SK-N-MC (cell line): ENCODE measurements at regions not wholly inside any gene's neighbourhood (a gene's known extent, or its start where the extent isn't known, plus 50 kb on each side); places are given as distances from the start of the nearest gene placed in this dataset.

Experiments used
- DNase-seq: peaks from one replicate; pipeline ENCODE4 v3.0.0-alpha.2; 2011; ENCODE audit warnings: low read depth, low spot score
- H3K27ac ChIP-seq: fragments of 200-600 bp; sonication (generic); 2 replicates; pipeline ENCODE4 v1.5.1; 2016; ENCODE audit warnings: mixed run types
- H3K36me3 ChIP-seq: fragments of 200-600 bp; sonication (generic); 2 replicates; pipeline ENCODE4 v1.6.1; 2017; ENCODE audit warnings: antibody characterized with exemption, low read length, mixed read lengths; ENCODE audit not compliant: insufficient read depth
- H3K4me3 ChIP-seq: fragments of 200-600 bp; sonication (generic); 2 replicates; pipeline ENCODE4 v1.5.1; 2016
- H3K9ac ChIP-seq: fragments of 200-600 bp; sonication (generic); 2 replicates; pipeline ENCODE4 v1.8.0; 2017; ENCODE audit warnings: mixed run types, mixed read lengths; ENCODE audit not compliant: insufficient read length
- H3K9me3 ChIP-seq: fragments of 200-600 bp; sonication (generic); 2 replicates; pipeline ENCODE4 v1.6.1; 2017; ENCODE audit warnings: low read depth, mild to moderate bottlenecking, antibody characterized with exemption, low read length, moderate library complexity, mixed read lengths
- EZH2 ChIP-seq: fragments of 200-600 bp; sonication (generic); IDR thresholded peaks from one replicate; pipeline ENCODE4 v1.6.1; 2017; ENCODE audit warnings: antibody characterized with exemption
- FOXP2 ChIP-seq: optimal IDR thresholded peaks from 2 replicates; pipeline ENCODE3; 2011; ENCODE audit warnings: mild to moderate bottlenecking, moderate library complexity; ENCODE audit not compliant: insufficient read depth; ENCODE audit errors: extremely low read length, control extremely low read depth
- POLR2AphosphoS5 ChIP-seq: IDR thresholded peaks from 2 replicates; pipeline ENCODE4 v1.6.1; 2012; ENCODE audit warnings: mild to moderate bottlenecking, low read depth, low read length, borderline replicate concordance

DNA sequence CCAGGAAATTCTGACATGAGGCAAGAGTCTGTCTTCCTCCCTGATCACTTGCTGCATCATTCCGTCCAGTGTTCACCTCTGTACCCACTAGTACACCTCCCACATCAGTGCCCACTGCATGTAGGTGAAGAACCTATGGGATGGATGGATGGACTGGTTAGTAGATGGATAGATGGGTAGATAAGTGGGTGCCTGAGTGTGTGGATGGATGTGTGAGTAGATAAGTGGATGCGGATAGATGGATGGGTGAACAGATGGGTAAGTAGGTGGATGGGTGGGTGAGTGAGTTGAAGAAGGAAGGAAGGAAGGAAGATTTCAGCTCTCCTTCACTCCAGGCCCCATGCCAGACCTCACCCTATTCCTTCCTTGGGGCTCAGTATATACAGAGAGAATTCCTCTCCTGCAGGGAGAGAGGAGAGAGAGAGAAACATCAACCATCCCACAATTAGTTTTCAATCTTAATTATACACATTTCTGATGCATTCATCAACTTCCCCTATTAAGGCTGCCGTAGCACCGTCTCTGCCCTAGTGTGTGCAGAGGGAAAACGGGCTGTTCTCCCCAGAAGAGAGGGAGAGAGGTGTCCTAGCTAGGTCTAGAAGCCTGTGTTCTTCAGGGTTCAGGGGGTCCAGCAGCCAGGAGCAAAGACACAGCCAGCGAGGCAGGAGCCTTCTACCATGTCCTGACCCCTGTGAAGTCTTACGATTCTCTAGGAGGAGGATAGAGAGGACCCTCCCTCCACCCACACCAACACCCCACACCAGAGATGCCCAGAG is 125.3 kb downstream of the BUD13 start:
- Histone ChIP-seq H3K9me3 (no peaks in the 10 kb centered on the region), H3K27ac (no peak overlapping the region), H3K9ac (no peak overlapping the region), H3K36me3 (no peaks in the 10 kb centered on the region), H3K4me3 (no peak overlapping the region)
- no peak for TF ChIP-seq FOXP2
- no peak for TF ChIP-seq POLR2AphosphoS5
- TF ChIP-seq EZH2, result no peak
- no peak for DNase-seq

DNA sequence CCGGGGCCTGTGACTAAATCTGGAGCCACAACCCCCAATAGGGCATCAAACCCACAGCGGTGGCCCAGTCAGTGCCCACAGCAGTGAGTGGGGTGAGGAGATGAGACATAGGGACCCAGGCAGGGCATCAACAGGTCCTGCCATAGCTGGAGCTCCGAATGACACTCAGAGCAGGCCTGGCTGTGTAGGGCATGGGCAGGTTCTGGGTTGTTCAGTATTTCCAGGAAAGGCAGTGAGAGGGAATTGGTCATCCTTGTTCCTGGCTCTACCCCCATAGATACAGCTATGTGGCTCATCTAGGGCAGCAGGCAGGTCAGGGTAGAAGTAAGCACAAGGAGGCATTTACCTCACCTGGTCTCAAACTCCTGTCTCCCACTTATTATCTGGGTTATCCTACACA is 126.6 kb downstream of the BUD13 start:
- no peak for DNase-seq
- no peaks in the 10 kb centered on the region for H3K9me3 ChIP-seq
- H3K4me3 ChIP-seq, result no peak overlapping the region
- no peak for TF ChIP-seq EZH2
- no peak for TF ChIP-seq FOXP2
- no peak for TF ChIP-seq POLR2AphosphoS5
- H3K9ac ChIP-seq, result no peak overlapping the region
- H3K27ac ChIP-seq, result no peak overlapping the region
- no peaks in the 10 kb centered on the region for H3K36me3 ChIP-seq

DNA sequence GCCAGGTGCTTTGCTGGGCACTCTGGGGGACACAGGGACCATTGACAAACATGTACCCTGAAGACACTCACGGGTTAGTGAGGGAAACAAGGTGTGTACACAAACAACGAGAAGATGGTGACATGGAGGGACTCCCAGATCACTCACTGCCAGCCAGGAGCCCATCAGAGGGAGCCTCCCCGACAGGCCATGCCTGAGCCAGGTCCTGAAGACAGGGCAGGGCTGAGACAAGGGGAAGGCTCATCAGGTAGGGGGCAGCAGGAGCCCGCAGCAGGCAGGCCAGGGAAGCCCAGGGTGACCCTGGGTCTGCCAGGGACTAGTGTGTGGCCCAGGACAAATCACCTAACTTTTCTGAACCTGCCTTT is 127.9 kb downstream of the BUD13 start:
- H3K9ac ChIP-seq, result no peak overlapping the region
- no peak for TF ChIP-seq FOXP2
- TF ChIP-seq POLR2AphosphoS5, result no peak
- TF ChIP-seq EZH2, result no peak
- H3K4me3 ChIP-seq, result no peak overlapping the region
- DNase-seq, result no peak
- no peaks in the 10 kb centered on the region for H3K36me3 ChIP-seq
- H3K27ac ChIP-seq, result no peak overlapping the region
- no peaks in the 10 kb centered on the region for H3K9me3 ChIP-seq

DNA sequence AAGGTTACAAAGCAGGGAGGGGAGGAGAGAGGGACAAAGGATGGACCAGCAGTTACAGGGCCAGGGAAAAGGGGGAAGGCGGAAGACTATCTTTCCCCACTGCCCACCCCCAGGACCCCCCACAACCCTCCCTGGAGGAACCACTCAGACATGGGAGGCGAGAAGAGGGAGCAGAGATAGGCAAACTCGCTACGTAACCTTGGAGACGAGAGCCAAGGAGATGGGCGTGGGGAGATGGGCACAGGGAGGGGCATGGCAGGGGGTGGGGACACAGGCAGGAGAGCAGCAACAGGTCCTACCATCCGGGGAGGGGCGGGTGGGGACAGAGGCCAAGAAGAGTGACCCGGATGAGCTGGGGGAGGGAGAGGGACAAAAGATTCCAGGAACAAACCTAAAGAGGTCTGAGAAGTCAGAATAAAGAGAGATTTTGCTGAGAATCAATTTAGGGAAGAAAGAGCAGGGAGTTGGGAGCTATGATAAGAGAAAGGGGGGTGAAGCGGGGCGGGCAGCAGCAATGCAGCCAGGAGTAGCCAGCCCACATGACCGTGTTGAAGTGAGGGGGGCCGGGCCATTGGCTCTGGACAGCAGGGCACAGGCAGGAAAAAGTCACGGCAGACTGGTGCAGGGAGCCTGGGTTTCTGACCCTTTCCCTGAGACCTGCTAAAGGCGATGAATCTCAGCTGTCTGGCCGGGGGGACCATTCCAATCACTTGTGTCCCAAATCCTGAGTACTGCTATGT is 128.4 kb downstream of the BUD13 start:
- TF ChIP-seq EZH2 (no peak), POLR2AphosphoS5 (no peak), FOXP2 (no peak)
- H3K27ac ChIP-seq, result no peak overlapping the region
- H3K9ac ChIP-seq, result no peak overlapping the region
- H3K4me3 ChIP-seq, result no peak overlapping the region
- no peaks in the 10 kb centered on the region for H3K36me3 ChIP-seq
- no peak for DNase-seq
- no peaks in the 10 kb centered on the region for H3K9me3 ChIP-seq

DNA sequence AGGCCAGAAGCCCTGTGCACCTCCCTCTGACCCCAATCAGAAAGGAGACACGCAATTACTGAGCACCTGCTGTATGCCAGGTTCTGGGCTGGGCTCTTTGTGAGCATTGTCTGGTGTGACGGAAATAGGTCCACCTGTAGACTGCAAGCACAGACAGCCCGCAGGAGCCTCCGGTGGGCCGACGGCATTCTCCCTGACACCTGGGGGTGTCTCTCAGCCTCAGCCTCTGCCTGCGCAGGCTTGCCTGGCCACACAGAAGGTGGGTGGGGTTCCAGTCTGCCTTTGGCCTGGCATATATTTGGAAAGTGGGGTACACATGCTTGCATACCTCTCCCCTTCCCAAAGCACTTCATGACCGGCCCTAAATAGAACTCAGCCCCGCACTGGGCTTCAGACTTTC is 129.3 kb downstream of the BUD13 start:
- no peak for DNase-seq

DNA sequence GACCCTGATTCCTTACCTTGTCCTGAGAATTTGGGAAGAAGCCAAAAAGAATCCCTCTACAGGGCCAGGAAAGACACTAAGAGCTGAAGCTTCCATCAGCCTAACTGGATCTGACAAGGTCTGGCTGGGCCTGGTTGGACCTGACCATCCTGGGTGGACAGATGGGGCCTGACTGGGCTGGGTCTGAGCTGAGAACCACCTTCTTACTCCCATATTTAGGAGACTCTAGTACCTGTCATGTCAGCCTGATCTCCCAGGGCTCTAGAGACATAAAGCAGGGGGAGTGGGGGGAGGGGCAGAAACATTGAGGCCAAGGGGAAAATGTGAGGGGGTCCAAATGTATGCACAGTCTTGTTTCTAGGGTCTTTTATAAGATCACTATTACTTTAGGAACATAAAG is 129.9 kb downstream of the BUD13 start:
- Histone ChIP-seq H3K36me3 (no peaks in the 10 kb centered on the region), H3K27ac (no peak overlapping the region), H3K4me3 (no peak overlapping the region), H3K9ac (no peak overlapping the region), H3K9me3 (no peaks in the 10 kb centered on the region)
- DNase-seq, result no peak
- no peak for TF ChIP-seq POLR2AphosphoS5
- TF ChIP-seq EZH2, result no peak

More for the DNA sequence above, 129.3 kb downstream of the BUD13 start:
- no peak for TF ChIP-seq FOXP2
- TF ChIP-seq POLR2AphosphoS5, result no peak
- TF ChIP-seq EZH2, result no peak
- Histone ChIP-seq H3K9me3 (no peaks in the 10 kb centered on the region), H3K9ac (no peak overlapping the region), H3K4me3 (no peak overlapping the region), H3K27ac (no peak overlapping the region), H3K36me3 (no peaks in the 10 kb centered on the region)

DNA sequence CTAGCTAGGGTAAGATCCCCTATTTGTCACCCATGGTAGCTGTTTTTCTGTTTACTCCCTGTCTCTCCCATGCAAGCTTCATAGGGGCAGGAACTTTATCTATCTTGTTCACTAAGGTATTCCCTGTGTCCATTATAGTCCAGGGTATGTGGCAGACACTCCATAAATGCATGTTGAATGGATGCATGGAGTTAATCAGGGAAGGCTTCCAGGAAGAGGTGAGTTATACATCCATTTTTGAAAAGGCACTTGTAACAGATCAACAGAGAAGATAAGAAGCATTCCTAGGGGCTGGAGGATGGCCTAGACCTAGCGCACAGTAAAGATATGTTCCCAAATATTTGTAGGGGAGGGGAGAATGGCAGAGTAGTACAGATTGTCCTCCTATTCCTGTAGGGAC is 130.3 kb downstream of the BUD13 start:
- Histone ChIP-seq H3K36me3 (no peaks in the 10 kb centered on the region), H3K4me3 (no peak overlapping the region), H3K9me3 (no peaks in the 10 kb centered on the region), H3K9ac (no peak overlapping the region), H3K27ac (no peak overlapping the region)
- TF ChIP-seq FOXP2, result no peak
- TF ChIP-seq POLR2AphosphoS5, result no peak
- TF ChIP-seq EZH2, result no peak
- no peak for DNase-seq

DNA sequence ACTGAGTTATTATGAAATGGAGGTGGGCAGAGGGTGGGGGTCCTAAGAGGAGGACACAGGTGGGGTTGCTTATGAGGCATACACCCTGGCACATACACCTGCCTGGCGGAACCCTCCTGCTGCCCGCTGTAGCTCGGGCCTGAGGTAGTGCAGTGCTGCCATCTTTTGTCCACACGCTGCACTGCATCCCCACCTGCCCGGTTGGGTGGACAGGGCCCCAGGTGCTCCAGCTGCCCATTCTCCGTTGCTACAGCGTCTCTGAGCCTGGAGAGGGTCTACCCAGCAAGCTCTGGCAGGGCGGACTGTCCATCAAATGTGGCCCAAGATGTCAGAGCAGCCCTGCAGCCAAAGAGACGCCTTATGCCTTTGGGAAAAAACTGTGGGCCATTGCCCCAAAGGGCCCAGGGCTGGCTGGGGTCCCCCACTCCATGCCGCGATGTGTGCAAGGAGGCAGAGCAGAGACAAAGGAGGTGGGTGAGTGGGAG is 131.2 kb downstream of the BUD13 start:
- H3K36me3 ChIP-seq, result no peaks in the 10 kb centered on the region
- no peak overlapping the region for H3K9ac ChIP-seq
- DNase-seq, result no peak
- H3K9me3 ChIP-seq, result no peaks in the 10 kb centered on the region
- H3K27ac ChIP-seq, result no peak overlapping the region
- TF ChIP-seq POLR2AphosphoS5 (no peak), EZH2 (no peak), FOXP2 (no peak)
- H3K4me3 ChIP-seq, result no peak overlapping the region
